ENCODE measurements at regions not wholly inside any gene's neighbourhood (a gene's known extent, or its start where the extent isn't known, plus 50 kb on each side); places are given as distances from the start of the nearest gene placed in this dataset.

DNA sequence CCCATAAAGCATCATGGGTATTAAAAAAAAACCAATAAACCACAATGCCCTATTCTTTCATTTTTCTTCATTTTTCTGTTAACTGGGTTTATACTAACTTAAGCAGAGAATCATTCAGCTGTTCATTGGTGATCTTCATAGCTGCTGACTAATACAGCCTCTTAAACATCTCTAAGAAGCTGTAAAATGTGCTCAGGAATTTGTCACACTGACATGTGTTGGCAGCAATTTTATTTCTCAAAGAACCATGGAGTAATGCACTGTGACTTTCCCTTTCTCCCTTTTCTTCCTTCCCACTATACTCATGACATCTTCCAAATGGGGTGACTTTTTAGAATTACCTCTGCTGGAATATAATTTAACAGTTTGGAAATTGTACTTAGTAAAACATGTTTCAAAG lies 315.4 kb downstream of the ANTXR2 start:
- no peak for DNase-seq (ENCODE audit: extremely low spot score)
- H3K27me3 ChIP-seq, result no peaks in the 10 kb centered on the region
- H3K4me3 ChIP-seq, result no peak overlapping the region
- no peaks in the 10 kb centered on the region for H3K36me3 ChIP-seq
- intact Hi-C loops (cut with DNase I), result no loop called here
- TF ChIP-seq POLR2AphosphoS5 (IDR thresholded peaks at IDR 0.05) (no peak), EP300 (IDR thresholded peaks at IDR 0.05) (no peak), POLR2A (IDR thresholded peaks at IDR 0.05; ENCODE audit: low read depth) (no peak)
- TF ChIP-seq, protein P1, sequence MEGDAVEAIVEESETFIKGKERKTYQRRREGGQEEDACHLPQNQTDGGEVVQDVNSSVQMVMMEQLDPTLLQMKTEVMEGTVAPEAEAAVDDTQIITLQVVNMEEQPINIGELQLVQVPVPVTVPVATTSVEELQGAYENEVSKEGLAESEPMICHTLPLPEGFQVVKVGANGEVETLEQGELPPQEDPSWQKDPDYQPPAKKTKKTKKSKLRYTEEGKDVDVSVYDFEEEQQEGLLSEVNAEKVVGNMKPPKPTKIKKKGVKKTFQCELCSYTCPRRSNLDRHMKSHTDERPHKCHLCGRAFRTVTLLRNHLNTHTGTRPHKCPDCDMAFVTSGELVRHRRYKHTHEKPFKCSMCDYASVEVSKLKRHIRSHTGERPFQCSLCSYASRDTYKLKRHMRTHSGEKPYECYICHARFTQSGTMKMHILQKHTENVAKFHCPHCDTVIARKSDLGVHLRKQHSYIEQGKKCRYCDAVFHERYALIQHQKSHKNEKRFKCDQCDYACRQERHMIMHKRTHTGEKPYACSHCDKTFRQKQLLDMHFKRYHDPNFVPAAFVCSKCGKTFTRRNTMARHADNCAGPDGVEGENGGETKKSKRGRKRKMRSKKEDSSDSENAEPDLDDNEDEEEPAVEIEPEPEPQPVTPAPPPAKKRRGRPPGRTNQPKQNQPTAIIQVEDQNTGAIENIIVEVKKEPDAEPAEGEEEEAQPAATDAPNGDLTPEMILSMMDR (IDR thresholded peaks at IDR 0.05), result no peak
- H3K27ac ChIP-seq (replicated peaks in 1 of 4), result peak overlapping the region in 1 of 4 donors; percentile 11
- H3K4me1 ChIP-seq, result peaks cover 0 to 14% (median 0%) of the 10 kb centered on the region in 4 donors
- no peaks in the 10 kb centered on the region for H3K9me3 ChIP-seq

DNA sequence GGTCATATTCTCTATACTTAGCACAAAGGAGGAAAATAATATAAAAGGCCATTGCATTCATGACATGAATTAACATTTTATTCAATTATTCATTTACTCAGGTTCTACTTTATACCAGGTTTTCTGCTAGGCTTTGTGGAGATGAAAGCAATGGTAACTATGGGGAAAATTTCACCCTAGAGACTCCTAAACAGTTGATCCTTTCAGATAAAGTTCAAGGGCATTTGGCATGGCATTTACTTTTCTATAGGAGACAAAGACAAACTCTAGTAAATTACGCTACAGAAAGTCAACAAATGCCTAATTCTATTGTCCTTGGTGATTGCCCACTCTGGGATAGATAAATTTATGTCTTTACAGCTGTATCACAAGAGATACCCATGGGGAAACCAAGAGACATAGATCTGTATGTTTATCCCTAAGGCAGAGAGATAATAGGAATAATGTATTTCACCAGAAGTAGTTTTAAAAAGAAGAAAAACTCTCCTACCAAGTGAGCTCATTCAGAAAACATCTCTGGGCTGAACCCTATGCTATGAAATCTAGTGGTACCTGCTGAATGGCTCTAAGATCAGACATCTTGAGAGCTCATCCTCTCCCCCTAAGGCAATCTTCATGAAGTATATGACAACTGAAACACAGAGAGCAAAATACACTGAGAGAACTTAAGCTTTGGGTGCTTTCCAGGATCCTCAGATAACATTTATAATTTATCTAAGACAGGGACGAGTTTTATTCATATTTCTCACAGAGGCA lies 316.7 kb downstream of the ANTXR2 start:
- Histone ChIP-seq H3K36me3 (no peaks in the 10 kb centered on the region), H3K4me3 (no peak overlapping the region), H3K27me3 (no peaks in the 10 kb centered on the region), H3K27ac (replicated peaks in 1 of 4) (no peak overlapping the region), H3K4me1 (peaks cover 0 to 14% (median 0%) of the 10 kb centered on the region in 4 donors), H3K9me3 (no peaks in the 10 kb centered on the region)
- TF ChIP-seq, protein P1 (IDR thresholded peaks at IDR 0.05), result no peak
- TF ChIP-seq POLR2AphosphoS5 (IDR thresholded peaks at IDR 0.05), result no peak
- no peak for TF ChIP-seq EP300 (IDR thresholded peaks at IDR 0.05)
- TF ChIP-seq POLR2A (IDR thresholded peaks at IDR 0.05; ENCODE audit: low read depth), result no peak
- intact Hi-C loops (cut with DNase I), result no loop called here
- WGBS, result 56% methylated on average over 2 of the region's 2 CpGs
- no peak for DNase-seq (ENCODE audit: extremely low spot score)

DNA sequence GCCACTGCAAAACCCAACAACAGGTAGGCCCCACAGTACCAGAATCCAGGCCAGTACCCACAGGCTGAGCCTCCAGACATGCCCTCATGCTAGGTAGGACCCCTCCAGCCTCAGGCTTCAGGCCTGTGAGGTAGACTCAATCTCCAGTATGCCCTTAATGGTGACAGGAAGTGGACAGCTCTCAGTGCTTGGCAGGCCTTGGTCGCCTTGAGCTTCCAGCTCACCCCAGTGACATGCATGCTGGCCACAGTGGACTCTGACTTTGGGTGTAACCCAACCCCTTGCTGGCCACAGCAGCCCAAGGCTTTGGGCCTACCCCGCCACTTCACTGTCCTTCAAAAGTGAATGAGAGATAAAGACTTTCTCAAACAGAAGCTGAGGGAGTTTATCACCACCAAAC lies 324.2 kb downstream of the ANTXR2 start:
- intact Hi-C loops (cut with DNase I), result no loop called here
- Histone ChIP-seq H3K4me1 (peaks cover 0 to 13% (median 2%) of the 10 kb centered on the region in 4 donors), H3K9me3 (no peaks in the 10 kb centered on the region), H3K27me3 (no peaks in the 10 kb centered on the region), H3K27ac (replicated peaks in 1 of 4) (no peak overlapping the region), H3K36me3 (no peaks in the 10 kb centered on the region), H3K4me3 (no peak overlapping the region)
- no peak for TF ChIP-seq POLR2A (IDR thresholded peaks at IDR 0.05; ENCODE audit: low read depth)
- TF ChIP-seq, protein P1 (IDR thresholded peaks at IDR 0.05), result no peak
- no peak for TF ChIP-seq POLR2AphosphoS5 (IDR thresholded peaks at IDR 0.05)
- no peak for TF ChIP-seq EP300 (IDR thresholded peaks at IDR 0.05)
- WGBS, result 100% methylated on average over 1 of the region's 2 CpGs
- no peak for DNase-seq (ENCODE audit: extremely low spot score)

DNA sequence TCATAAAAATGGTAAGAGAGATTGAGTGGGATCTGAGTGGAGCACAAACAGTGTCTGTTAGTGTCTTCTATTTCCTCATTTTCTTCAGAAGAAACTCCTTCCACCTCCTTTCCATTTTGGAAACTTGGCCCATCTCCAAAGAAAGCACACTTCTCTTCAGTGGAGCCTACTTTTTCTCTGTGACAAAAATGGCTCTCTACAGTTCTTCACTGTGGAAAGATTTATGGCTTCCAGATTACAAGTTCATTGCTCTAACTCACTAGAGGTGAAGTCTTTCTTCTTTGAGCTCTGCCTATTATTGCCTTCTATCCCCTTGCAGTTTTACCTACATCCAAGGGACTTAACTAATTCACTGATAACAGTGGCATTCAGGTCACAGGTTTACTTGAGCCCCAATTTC lies 325.8 kb downstream of the ANTXR2 start:
- H3K9me3 ChIP-seq, result no peaks in the 10 kb centered on the region
- TF ChIP-seq, protein P1 (IDR thresholded peaks at IDR 0.05), result no peak
- TF ChIP-seq POLR2A (IDR thresholded peaks at IDR 0.05; ENCODE audit: low read depth), result no peak
- TF ChIP-seq EP300 (IDR thresholded peaks at IDR 0.05), result no peak
- no peak for TF ChIP-seq POLR2AphosphoS5 (IDR thresholded peaks at IDR 0.05)
- peaks cover 0 to 13% (median 2%) of the 10 kb centered on the region in 4 donors for H3K4me1 ChIP-seq
- H3K27me3 ChIP-seq, result no peaks in the 10 kb centered on the region
- H3K36me3 ChIP-seq, result no peaks in the 10 kb centered on the region
- no peak overlapping the region for H3K4me3 ChIP-seq
- intact Hi-C loops (cut with DNase I), result no loop called here
- H3K27ac ChIP-seq (replicated peaks in 1 of 4), result no peak overlapping the region
- DNase-seq (ENCODE audit: extremely low spot score), result no peak

DNA sequence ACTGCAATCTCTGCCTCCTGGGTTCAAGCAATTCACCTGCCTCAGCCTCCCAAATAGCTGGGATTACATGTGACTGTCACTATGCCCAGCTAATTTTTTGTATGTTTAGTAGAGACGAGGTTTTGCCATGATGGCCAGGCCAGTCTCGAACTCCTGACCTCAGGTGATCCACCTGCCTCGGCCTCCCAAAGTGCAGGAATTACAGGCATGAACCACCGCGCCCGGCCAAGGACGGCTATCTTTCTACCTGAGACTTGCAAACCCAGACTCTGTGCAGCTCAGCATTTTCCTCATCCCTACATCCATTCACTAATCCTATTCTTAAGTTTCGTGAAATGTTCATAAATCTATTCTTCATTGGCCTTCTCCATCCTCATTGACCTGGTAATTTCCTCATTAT lies 330.0 kb downstream of the ANTXR2 start:
- Histone ChIP-seq H3K9me3 (no peaks in the 10 kb centered on the region), H3K36me3 (no peaks in the 10 kb centered on the region), H3K27me3 (no peaks in the 10 kb centered on the region), H3K27ac (replicated peaks in 1 of 4) (no peak overlapping the region), H3K4me3 (no peak overlapping the region), H3K4me1 (peaks cover 0 to 13% (median 2%) of the 10 kb centered on the region in 4 donors)
- WGBS, result 100% methylated on average over 8 of the region's 8 CpGs
- TF ChIP-seq POLR2AphosphoS5 (IDR thresholded peaks at IDR 0.05), result no peak
- no peak for TF ChIP-seq EP300 (IDR thresholded peaks at IDR 0.05)
- TF ChIP-seq POLR2A (IDR thresholded peaks at IDR 0.05; ENCODE audit: low read depth), result no peak
- TF ChIP-seq, protein P1 (IDR thresholded peaks at IDR 0.05), result no peak
- intact Hi-C loops (cut with DNase I), result no loop called here
- no peak for DNase-seq (ENCODE audit: extremely low spot score)

Data from esophagus muscularis mucosa (tissue), 4 donors.